Psoas muscle (tissue), 7 donors: ENCODE measurements at regions not wholly inside any gene's neighbourhood (a gene's known extent, or its start where the extent isn't known, plus 50 kb on each side); places are given as distances from the start of the nearest gene placed in this dataset.

Experiments used
- ATAC-seq, 4 donors: fragments of 200-7000 bp; cut with Tn5 transposase; one replicate each; pipeline ENCODE4 v1.9.1; 2020; ENCODE audit warnings: moderate library complexity in 3 of 4, mild to moderate bottlenecking in 2 of 4
- DNase-seq, 2 donors: peaks; one replicate each; pipeline ENCODE4 v3.0.0-alpha.2; 2020
- H3K27ac ChIP-seq: fragments of 200-600 bp; one replicate; pipeline ENCODE4 v1.8.0; 2022
- H3K27me3 ChIP-seq, 3 donors: fragments of 200-600 bp in 1 of 3; one replicate each; pipeline versions ENCODE4 v1.6.1 to v1.8.0; 2013 to 2022; ENCODE audit warnings: low read length in 2 of 3, mild to moderate bottlenecking in 2 of 3, moderate library complexity in 1 of 3; ENCODE audit not compliant: insufficient read depth in 3 of 3
- H3K36me3 ChIP-seq, 2 donors: fragments of 200-600 bp in 1 of 2; one replicate each; pipeline versions ENCODE4 v1.6.1 to v1.8.0; 2013 to 2022; ENCODE audit warnings: low read depth in 1 of 2, mild to moderate bottlenecking in 1 of 2, moderate library complexity in 1 of 2; ENCODE audit not compliant: insufficient read depth in 1 of 2
- H3K4me1 ChIP-seq: fragments of 200-600 bp; one replicate; pipeline ENCODE4 v1.8.0; 2022
- H3K4me3 ChIP-seq: fragments of 200-600 bp; one replicate; pipeline ENCODE4 v1.8.0; 2022; ENCODE audit warnings: mild to moderate bottlenecking
- H3K9me3 ChIP-seq: fragments of 200-600 bp; one replicate; pipeline ENCODE4 v1.8.0; 2022
- CTCF ChIP-seq: fragments of 200-600 bp; IDR thresholded peaks from one replicate; pipeline ENCODE4 v1.8.0; 2022; ENCODE audit warnings: antibody characterized with exemption
- WGBS, 3 donors: extraction: QIAGEN DNeasy Blood & Tissue Kit; methylation state at CpG; one replicate each; pipeline versions ENCODE4 v1.1.6 to v1.1.7; 2013; 5-methylcytosine and 5-hydroxymethylcytosine counted together
- intact Hi-C, 2 donors: fragments of 100-400 bp; cut with DNase I; formaldehyde crosslinking; loops; one replicate each; pipeline versions ENCODE4 v1.11.0 to v1.14.2; 2022
- donor health status: healthy with polysubstance abuse.
- donor health status: DM: no; HTN: no; CAD: no; lungs with moderate emphysema.
- donor health status: Bipolar disorder and iron deficiency.
- donor health status: healthy.
- donor health status: DM: yes; HTN: yes; CAD: no.
- donor health status: DM: no; HTN: no; CAD: no.
- donor health status: DM: yes; HTN: yes; CAD: no.

- DNase-seq = no peak
- ATAC-seq = no peak
- Histone ChIP-seq H3K9me3 (no peaks in the 10 kb centered on the region), H3K27ac (no peak overlapping the region), H3K4me3 (no peak overlapping the region), H3K36me3 (no peaks in the 10 kb centered on the region), H3K27me3 (peaks cover 0 to 8% (median 0%) of the 10 kb centered on the region in 3 donors), H3K4me1 (no peaks in the 10 kb centered on the region)
- intact Hi-C loops = no loop called here
- TF ChIP-seq CTCF = no peak
Observed at GRCh38 chr2:176566961-176567360, 297.7 kb downstream of the MTX2 start.

GRCh38 chr2:176567361-176567760, 298.1 kb downstream of the MTX2 start:
- Histone ChIP-seq H3K4me3 (no peak overlapping the region), H3K27ac (no peak overlapping the region), H3K4me1 (no peaks in the 10 kb centered on the region), H3K27me3 (peaks cover 0 to 8% (median 0%) of the 10 kb centered on the region in 3 donors), H3K9me3 (no peaks in the 10 kb centered on the region), H3K36me3 (no peaks in the 10 kb centered on the region)
- 72 to 75% (median 74%) methylated on average over 2 of the region's 2 CpGs for WGBS, 3 donors
- no peak for TF ChIP-seq CTCF
- ATAC-seq (no peak), DNase-seq (no peak)
- intact Hi-C loops = no loop called here

- H3K36me3 ChIP-seq = no peaks in the 10 kb centered on the region
- H3K27ac ChIP-seq = no peak overlapping the region
- DNase-seq = no peak
- no peak overlapping the region for H3K4me3 ChIP-seq
- no peaks in the 10 kb centered on the region for H3K27me3 ChIP-seq
- no peaks in the 10 kb centered on the region for H3K9me3 ChIP-seq
- WGBS, 3 donors = 45 to 60% (median 54%) methylated on average over 3 of the region's 3 CpGs
- no peak for ATAC-seq
- H3K4me1 ChIP-seq = no peaks in the 10 kb centered on the region
- TF ChIP-seq CTCF = no peak
- intact Hi-C loops = no loop called here
Observed at GRCh38 chr2:176569574-176569973, 300.3 kb downstream of the MTX2 start.

- TF ChIP-seq CTCF = no peak
- Histone ChIP-seq H3K9me3 (no peaks in the 10 kb centered on the region), H3K36me3 (no peaks in the 10 kb centered on the region), H3K4me3 (no peak overlapping the region), H3K27ac (no peak overlapping the region), H3K4me1 (no peaks in the 10 kb centered on the region), H3K27me3 (no peaks in the 10 kb centered on the region)
- ATAC-seq (no peak), DNase-seq (no peak)
- 74 to 77% (median 74%) methylated on average over 4 of the region's 4 CpGs for WGBS, 3 donors
- intact Hi-C loops = no loop called here
Observed at GRCh38 chr2:176573612-176574483, 304.6 kb downstream of the MTX2 start.
